HEK293 (cell line): ENCODE measurements at regions not wholly inside any gene's neighbourhood (a gene's known extent, or its start where the extent isn't known, plus 50 kb on each side); places are given as distances from the start of the nearest gene placed in this dataset.

Experiments used
- YY2 ChIP-seq: fragments of 450-650 bp; formaldehyde crosslinking; IDR thresholded peaks from 2 replicates; pipeline ENCODE4 v1.5.1; 2016; ENCODE audit warnings: missing biosample characterization, missing genetic modification characterization
- ZNF555 ChIP-seq: fragments of 450-650 bp; formaldehyde crosslinking; conservative IDR thresholded peaks from 2 replicates; pipeline ENCODE4 v1.5.1; 2017; ENCODE audit warnings: missing biosample characterization, mild to moderate bottlenecking, missing genetic modification characterization, inconsistent platforms
- ZNF600 ChIP-seq: fragments of 450-650 bp; formaldehyde crosslinking; IDR thresholded peaks from 2 replicates; pipeline ENCODE4 v1.5.1; 2016; ENCODE audit warnings: missing biosample characterization, missing genetic modification characterization

DNA sequence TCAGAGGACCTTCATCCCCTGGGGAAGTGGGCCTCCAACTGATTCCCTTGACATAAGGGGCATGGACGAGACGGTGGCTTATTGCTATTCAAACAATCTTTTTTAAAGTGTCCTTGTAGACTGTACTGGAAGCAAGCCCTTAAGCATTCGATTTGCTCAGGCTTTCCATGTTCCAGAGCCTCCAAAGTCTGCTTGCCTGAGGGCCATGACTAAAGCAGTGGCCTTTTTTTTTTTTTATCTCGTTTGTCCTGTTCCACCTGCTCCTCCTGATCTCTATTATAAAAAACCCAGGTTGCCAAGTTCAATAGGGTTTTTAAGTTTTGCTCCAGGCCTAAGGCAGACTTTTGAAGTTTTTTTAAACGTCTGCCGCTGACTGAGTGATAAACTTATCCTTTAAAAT is 103.7 kb upstream of the AADAT start:
- TF ChIP-seq ZNF555 (no peak), ZNF600 (no peak), YY2 (tag by site-specific recombination) (no peak)
